H1 (cell line): ENCODE measurements at regions not wholly inside any gene's neighbourhood (a gene's known extent, or its start where the extent isn't known, plus 50 kb on each side); places are given as distances from the start of the nearest gene placed in this dataset.

Experiments used
- CTCF ChIA-PET: fragments of 300-600 bp; sonication (Branson Sonifier 250); formaldehyde crosslinking; loops from one replicate; lab custom pipeline; 2021; ENCODE audit not compliant: partially characterized antibody; lab: Charles Lee
- POLR2A ChIA-PET: fragments of 300-600 bp; sonication (Branson Sonifier 250); formaldehyde crosslinking; loops from one replicate; lab custom pipeline; 2021; ENCODE audit warnings: inconsistent platforms; ENCODE audit not compliant: partially characterized antibody; lab: Charles Lee
- DNase-seq, 2 experiments: peaks; one replicate each; pipeline versions ENCODE4 v3.0.0 to v3.0.0-alpha.2; 2010 to 2022; ENCODE audit warnings: low spot score in 2 of 2, low read depth in 1 of 2, mixed read lengths in 1 of 2
- FAIRE-seq: peaks from 2 replicates; lab custom pipeline; 2011; peaks lifted over from hg19 to GRCh38; lab: Jason Lieb, UNC
- H2AFZ ChIP-seq: 2 replicates; pipeline ENCODE4 v1.8.1; 2012; ENCODE audit warnings: low read length, inconsistent platforms
- H2AK5ac ChIP-seq: 2 replicates; pipeline ENCODE4 v1.6.1; 2013; ENCODE audit warnings: low read depth, low read length
- H2BK120ac ChIP-seq: replicated peaks from 2 replicates; pipeline ENCODE3; 2013; ENCODE audit warnings: low read depth, low read length, inconsistent platforms
- H2BK12ac ChIP-seq: 2 replicates; pipeline ENCODE4 v1.6.1; 2013; ENCODE audit warnings: low read depth, low read length
- H2BK15ac ChIP-seq: 2 replicates; pipeline ENCODE4 v1.6.1; 2013; ENCODE audit warnings: low read length
- H2BK20ac ChIP-seq: 2 replicates; pipeline ENCODE4 v1.6.1; 2013; ENCODE audit warnings: low read length
- H2BK5ac ChIP-seq: 2 replicates; pipeline ENCODE4 v1.6.1; 2013; ENCODE audit warnings: low read depth, low read length
- H3K14ac ChIP-seq: 2 replicates; pipeline ENCODE4 v1.6.1; 2013; ENCODE audit warnings: inconsistent platforms; ENCODE audit not compliant: insufficient read length
- H3K18ac ChIP-seq: 2 replicates; pipeline ENCODE4 v1.6.1; 2013; ENCODE audit warnings: low read length; ENCODE audit errors: extremely low read depth
- H3K23ac ChIP-seq: 2 replicates; pipeline ENCODE4 v1.6.1; 2013; ENCODE audit warnings: inconsistent platforms; ENCODE audit not compliant: insufficient read length
- H3K23me2 ChIP-seq: 2 replicates; pipeline ENCODE4 v1.6.1; 2013; ENCODE audit warnings: low read depth, low read length
- H3K27ac ChIP-seq: 2 replicates; pipeline ENCODE4 v1.6.1; 2011; ENCODE audit warnings: low read depth, low read length, inconsistent platforms
- H3K27me3 ChIP-seq, 4 experiments: replicated peaks in 1 of 4; 1 replicate in 1 of 4; 2 replicates in 3 of 4; pipeline versions ENCODE4 v1.6.1 to v1.8.1; 2011 to 2013; ENCODE audit warnings: low read length in 3 of 4, mild to moderate bottlenecking in 3 of 4, inconsistent platforms in 2 of 4, mixed read lengths in 2 of 4, moderate library complexity in 1 of 4; ENCODE audit not compliant: control insufficient read depth in 3 of 4, insufficient read depth in 3 of 4; ENCODE audit errors: extremely low read depth in 1 of 4
- H3K36me3 ChIP-seq, 4 experiments: 2 replicates each; pipeline versions ENCODE4 v1.6.1 to v1.8.1; 2011 to 2013; ENCODE audit warnings: mild to moderate bottlenecking in 4 of 4, low read length in 3 of 4, moderate library complexity in 2 of 4, control low read depth in 1 of 4, inconsistent platforms in 1 of 4; ENCODE audit not compliant: insufficient read depth in 4 of 4, control insufficient read depth in 2 of 4
- H3K4ac ChIP-seq: replicated peaks from 2 replicates; pipeline ENCODE3; 2013; ENCODE audit warnings: low read length, low read depth, mixed read lengths, inconsistent platforms; ENCODE audit not compliant: insufficient read length
- H3K4me1 ChIP-seq, 4 experiments: replicated peaks in 1 of 4; 1 replicate in 1 of 4; 2 replicates in 3 of 4; pipeline versions ENCODE4 v1.6.1 to v1.8.1; 2011 to 2013; ENCODE audit warnings: low read length in 3 of 4, inconsistent platforms in 2 of 4, mixed read lengths in 1 of 4; ENCODE audit not compliant: insufficient read depth in 4 of 4, control insufficient read depth in 3 of 4
- H3K4me2 ChIP-seq, 2 experiments: 2 replicates each; pipeline versions ENCODE4 v1.6.1 to v1.8.1; 2011 to 2013; ENCODE audit warnings: low read depth in 2 of 2, low read length in 2 of 2, control low read depth in 1 of 2, inconsistent platforms in 1 of 2, mild to moderate bottlenecking in 1 of 2; ENCODE audit not compliant: insufficient read depth in 1 of 2
- H3K4me3 ChIP-seq, 4 experiments: fragments of 200-600, 300-600 bp in 1 of 4; sonication (generic), shearing (Covaris generic), sonication (Bioruptor Twin) in 1 of 4; 2 replicates each; pipeline versions ENCODE4 v1.5.1 to v1.8.1; 2011 to 2016; ENCODE audit warnings: low read length in 4 of 4, low read depth in 3 of 4, control low read depth in 2 of 4, inconsistent platforms in 2 of 4, mild to moderate bottlenecking in 2 of 4, mixed read lengths in 1 of 4, moderate library complexity in 1 of 4; ENCODE audit not compliant: insufficient read depth in 2 of 4; ENCODE audit errors: extremely low read depth in 1 of 4
- H3K56ac ChIP-seq: replicated peaks from 2 replicates; pipeline ENCODE3; 2013; ENCODE audit warnings: low read depth, mild to moderate bottlenecking, mixed read lengths, low read length, inconsistent platforms; ENCODE audit not compliant: insufficient read length
- H3K79me1 ChIP-seq: 2 replicates; pipeline ENCODE4 v1.6.1; 2013; ENCODE audit warnings: low read depth, low read length, control low read depth
- H3K79me2 ChIP-seq, 2 experiments: 2 replicates each; pipeline versions ENCODE4 v1.6.1 to v1.8.1; 2012 to 2013; ENCODE audit warnings: low read length in 2 of 2, mild to moderate bottlenecking in 2 of 2, inconsistent platforms in 1 of 2; ENCODE audit not compliant: insufficient read depth in 2 of 2, control insufficient read depth in 1 of 2
- H3K9ac ChIP-seq, 4 experiments: replicated peaks in 1 of 4; 1 replicate in 1 of 4; 2 replicates in 3 of 4; pipeline versions ENCODE4 v1.6.1 to v1.8.1; 2011 to 2013; ENCODE audit warnings: low read depth in 3 of 4, low read length in 3 of 4, control low read depth in 2 of 4, mild to moderate bottlenecking in 2 of 4, moderate library complexity in 2 of 4, inconsistent platforms in 1 of 4; ENCODE audit errors: extremely low read depth in 1 of 4
- H3K9me3 ChIP-seq, 2 experiments: 2 replicates each; pipeline versions ENCODE4 v1.6.1 to v1.8.1; 2012 to 2013; ENCODE audit warnings: mild to moderate bottlenecking in 2 of 2, moderate library complexity in 2 of 2, control low read depth in 1 of 2, inconsistent platforms in 1 of 2, low read depth in 1 of 2, low read length in 1 of 2, mixed read lengths in 1 of 2; ENCODE audit not compliant: insufficient read depth in 2 of 2
- H4K20me1 ChIP-seq, 2 experiments: replicated peaks in 1 of 2; 2 replicates each; pipeline versions ENCODE3 to v1.8.1; 2011 to 2013; ENCODE audit warnings: inconsistent platforms in 2 of 2, low read length in 2 of 2, mild to moderate bottlenecking in 1 of 2; ENCODE audit not compliant: insufficient read depth in 2 of 2, control insufficient read depth in 1 of 2
- H4K5ac ChIP-seq: 2 replicates; pipeline ENCODE4 v1.6.1; 2013; ENCODE audit warnings: low read length, low read depth, mixed read lengths, inconsistent platforms; ENCODE audit not compliant: insufficient read length
- H4K8ac ChIP-seq: 2 replicates; pipeline ENCODE4 v1.8.0; 2013; ENCODE audit warnings: mild to moderate bottlenecking, moderate library complexity, low read length, inconsistent platforms; ENCODE audit not compliant: insufficient read depth; ENCODE audit errors: extremely low read depth
- H4K91ac ChIP-seq: replicated peaks from 2 replicates; pipeline ENCODE3; 2013; ENCODE audit warnings: low read length, mixed read lengths, inconsistent platforms; ENCODE audit not compliant: insufficient read length
- ASH2L ChIP-seq: fragments of 200-600, 300-600 bp; sonication (generic); IDR thresholded peaks from one replicate; pipeline ENCODE4 v1.7.1; 2017; ENCODE audit warnings: low read length
- ATF2 ChIP-seq: IDR thresholded peaks from 2 replicates; pipeline ENCODE4 v1.6.1; 2012; ENCODE audit warnings: low read length, inconsistent platforms
- E2F6 ChIP-seq: IDR thresholded peaks from 2 replicates; pipeline ENCODE4 v1.6.1; 2012; ENCODE audit warnings: inconsistent platforms
- EGR1 ChIP-seq: IDR thresholded peaks from 2 replicates; pipeline ENCODE4 v1.6.1; 2011; ENCODE audit warnings: low read depth, low read length, borderline replicate concordance
- HDAC6 ChIP-seq: IDR thresholded peaks from one replicate; pipeline ENCODE4 v1.7.1; 2012; ENCODE audit warnings: low read depth, mild to moderate bottlenecking, inconsistent platforms, low read length, moderate library complexity
- PHF8 ChIP-seq: fragments of 200-600 bp; sonication (generic); conservative IDR thresholded peaks from 2 replicates; pipeline ENCODE4 v1.7.1; 2012; ENCODE audit warnings: low read depth, mild to moderate bottlenecking, inconsistent platforms, low read length, moderate library complexity
- POLR2A ChIP-seq, 2 experiments: IDR thresholded peaks; 1 replicate in 1 of 2; 2 replicates in 1 of 2; pipeline ENCODE4 v1.6.1; 2011; ENCODE audit warnings: low read depth in 2 of 2, low read length in 2 of 2, mild to moderate bottlenecking in 2 of 2; ENCODE audit errors: control extremely low read depth in 1 of 2
- POLR2AphosphoS5 ChIP-seq: IDR thresholded peaks from 2 replicates; pipeline ENCODE4 v1.6.1; 2011; ENCODE audit warnings: low read depth, low read length
- SRF ChIP-seq: IDR thresholded peaks from 2 replicates; pipeline ENCODE4 v1.6.1; 2011; ENCODE audit warnings: mild to moderate bottlenecking, low read depth, low read length, moderate library complexity
- SUZ12 ChIP-seq: fragments of 200-600 bp; sonication (generic); IDR thresholded peaks from 2 replicates; pipeline ENCODE4 v1.6.1; 2012; ENCODE audit warnings: mild to moderate bottlenecking, inconsistent platforms, low read length, moderate library complexity, mixed read lengths
- WGBS, 2 experiments: shearing (Covaris generic) in 1 of 2; methylation state at CpG; one replicate each; pipeline versions ENCODE4 v1.1.6 to v1.1.7; 2013 to 2015; ENCODE audit warnings: low lambda C conversion rate in 2 of 2, mixed read lengths in 2 of 2, inconsistent platforms in 1 of 2, low coverage in 1 of 2, missing lambda C conversion rate in 1 of 2; ENCODE audit not compliant: insufficient replicate concordance in 2 of 2, insufficient coverage in 1 of 2, insufficient read length in 1 of 2; ENCODE audit errors: extremely low coverage in 1 of 2, missing lambda C conversion rate in 1 of 2; 5-methylcytosine and 5-hydroxymethylcytosine counted together

- Histone ChIP-seq H2BK120ac (no peak overlapping the region), H3K4me3 (no peak overlapping the region), H2BK15ac (no peak overlapping the region), H3K14ac (no peak overlapping the region), H3K79me1 (no peaks in the 10 kb centered on the region), H3K4ac (no peak overlapping the region), H3K27ac (no peak overlapping the region), H2BK20ac (no peak overlapping the region), H2BK12ac (no peak overlapping the region), H3K9me3 (no peaks in the 10 kb centered on the region), H2AK5ac (no peak overlapping the region), H4K20me1 (no peaks in the 10 kb centered on the region), H3K79me2 (no peaks in the 10 kb centered on the region), H3K23ac (no peak overlapping the region), H3K18ac (no peak overlapping the region), H2BK5ac (no peak overlapping the region), H3K36me3 (no peaks in the 10 kb centered on the region), H4K8ac (no peak overlapping the region), H3K27me3 (no peaks in the 10 kb centered on the region), H3K56ac (no peak overlapping the region), H4K5ac (no peak overlapping the region), H3K23me2 (no peaks in the 10 kb centered on the region), H2AFZ (no peak overlapping the region), H4K91ac (no peak overlapping the region), H3K4me2 (no peak overlapping the region), H3K4me1 (peaks cover 0 to 9% (median 4%) of the 10 kb centered on the region in 4 experiments; a peak in 3 of 7 replicates), H3K9ac (no peak overlapping the region)
- POLR2A ChIA-PET, result no interaction called here
- 33% methylated on average over 1 of the region's 1 CpG; no CpG with 5 or more reads in 1 of the 2 experiments for WGBS, 2 experiments
- CTCF ChIA-PET, result interaction anchor here (0.8 kb wide), 1 partner anchor 534 kb away, joined by 3 read pairs; no protein-coding TSS in a partner anchor
- TF ChIP-seq SRF, result no peak
- no peak for TF ChIP-seq EGR1
- no peak for TF ChIP-seq ASH2L
- TF ChIP-seq POLR2A (IDR thresholded peaks at IDR 0.05; ENCODE audit: control extremely low read depth in 1 of 2, low read depth in 2 of 2, low read length in 2 of 2), result no peak
- no peak for TF ChIP-seq PHF8
- TF ChIP-seq E2F6, result no peak
- no peak for TF ChIP-seq SUZ12
- TF ChIP-seq HDAC6, result no peak
- no peak for TF ChIP-seq POLR2AphosphoS5
- no peak for TF ChIP-seq ATF2
- FAIRE-seq (no peak), DNase-seq (no peak)
Observed at GRCh38 chr5:147075187-147075586, 159.6 kb upstream of the STK32A start.
